ENCODE measurements at regions not wholly inside any gene's neighbourhood (a gene's known extent, or its start where the extent isn't known, plus 50 kb on each side); places are given as distances from the start of the nearest gene placed in this dataset.

DNA sequence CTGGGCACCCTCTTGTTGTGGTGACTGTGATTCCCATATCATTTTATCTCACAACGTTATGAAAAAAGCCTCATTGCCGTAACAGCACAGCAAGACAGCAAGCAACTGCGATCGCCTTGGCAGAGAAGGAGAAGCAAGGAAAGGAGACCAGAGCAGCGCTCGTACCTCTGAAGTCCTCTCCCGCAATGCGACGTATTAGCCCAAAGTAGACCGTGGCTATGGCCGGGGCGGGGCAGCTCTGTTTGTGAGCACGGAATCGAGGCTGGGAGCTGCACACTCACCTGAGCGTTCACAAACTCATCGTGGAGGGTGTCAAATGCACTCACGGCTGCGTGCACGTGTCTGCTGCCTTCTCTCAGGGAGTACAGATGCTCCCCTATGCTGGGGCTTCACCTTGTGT, 76.1 kb downstream of the YTHDF1 start:
- H3K27me3 ChIP-seq = peaks cover 0 to 78% (median 0%) of the 10 kb centered on the region in 4 donors
- no peaks in the 10 kb centered on the region for H3K9me3 ChIP-seq
- intact Hi-C loops (cut with DNase I) = no loop called here
- no peak overlapping the region for H3K4me3 ChIP-seq
- H3K4me1 ChIP-seq = no peaks in the 10 kb centered on the region
- TF ChIP-seq EP300 (IDR thresholded peaks at IDR 0.05) = no peak
- TF ChIP-seq, protein P1, sequence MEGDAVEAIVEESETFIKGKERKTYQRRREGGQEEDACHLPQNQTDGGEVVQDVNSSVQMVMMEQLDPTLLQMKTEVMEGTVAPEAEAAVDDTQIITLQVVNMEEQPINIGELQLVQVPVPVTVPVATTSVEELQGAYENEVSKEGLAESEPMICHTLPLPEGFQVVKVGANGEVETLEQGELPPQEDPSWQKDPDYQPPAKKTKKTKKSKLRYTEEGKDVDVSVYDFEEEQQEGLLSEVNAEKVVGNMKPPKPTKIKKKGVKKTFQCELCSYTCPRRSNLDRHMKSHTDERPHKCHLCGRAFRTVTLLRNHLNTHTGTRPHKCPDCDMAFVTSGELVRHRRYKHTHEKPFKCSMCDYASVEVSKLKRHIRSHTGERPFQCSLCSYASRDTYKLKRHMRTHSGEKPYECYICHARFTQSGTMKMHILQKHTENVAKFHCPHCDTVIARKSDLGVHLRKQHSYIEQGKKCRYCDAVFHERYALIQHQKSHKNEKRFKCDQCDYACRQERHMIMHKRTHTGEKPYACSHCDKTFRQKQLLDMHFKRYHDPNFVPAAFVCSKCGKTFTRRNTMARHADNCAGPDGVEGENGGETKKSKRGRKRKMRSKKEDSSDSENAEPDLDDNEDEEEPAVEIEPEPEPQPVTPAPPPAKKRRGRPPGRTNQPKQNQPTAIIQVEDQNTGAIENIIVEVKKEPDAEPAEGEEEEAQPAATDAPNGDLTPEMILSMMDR (IDR thresholded peaks at IDR 0.05) = no peak
- TF ChIP-seq POLR2A (IDR thresholded peaks at IDR 0.05; ENCODE audit: low read depth) = no peak
- 85% methylated on average over 19 of the region's 19 CpGs for WGBS
- DNase-seq (ENCODE audit: extremely low spot score) = no peak
- no peak overlapping the region for H3K27ac ChIP-seq (replicated peaks in 1 of 4)
- H3K36me3 ChIP-seq = no peaks in the 10 kb centered on the region

DNA sequence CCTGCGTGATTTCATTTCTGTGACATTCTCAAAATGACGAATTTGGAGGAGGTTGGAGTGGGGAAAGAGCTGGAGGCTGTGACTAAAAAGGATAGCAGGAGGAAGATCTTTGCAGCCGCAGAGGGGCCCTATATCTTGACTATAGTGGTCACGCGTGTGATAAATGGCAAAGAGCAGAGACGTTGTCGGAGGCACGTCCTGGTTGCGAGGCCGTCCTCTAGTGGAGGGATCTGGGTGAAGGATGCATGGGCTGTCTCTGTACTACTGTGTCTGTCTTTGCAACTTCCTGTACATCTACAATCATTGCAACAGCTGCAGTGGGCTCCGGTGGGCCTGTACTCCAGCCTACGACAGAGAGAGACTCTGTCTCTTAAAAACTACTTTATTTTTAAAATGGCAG, 76.6 kb downstream of the YTHDF1 start:
- Histone ChIP-seq H3K4me1 (no peaks in the 10 kb centered on the region), H3K27ac (replicated peaks in 1 of 4) (no peak overlapping the region), H3K36me3 (no peaks in the 10 kb centered on the region), H3K27me3 (peaks cover 0 to 77% (median 0%) of the 10 kb centered on the region in 4 donors), H3K9me3 (no peaks in the 10 kb centered on the region), H3K4me3 (no peak overlapping the region)
- WGBS = 58% methylated on average over 12 of the region's 12 CpGs
- no peak for DNase-seq (ENCODE audit: extremely low spot score)
- intact Hi-C loops (cut with DNase I) = no loop called here
- TF ChIP-seq, protein P1 (IDR thresholded peaks at IDR 0.05) = no peak
- TF ChIP-seq EP300 (IDR thresholded peaks at IDR 0.05) (no peak), POLR2AphosphoS5 (IDR thresholded peaks at IDR 0.05) (no peak), POLR2A (IDR thresholded peaks at IDR 0.05; ENCODE audit: low read depth) (no peak)

DNA sequence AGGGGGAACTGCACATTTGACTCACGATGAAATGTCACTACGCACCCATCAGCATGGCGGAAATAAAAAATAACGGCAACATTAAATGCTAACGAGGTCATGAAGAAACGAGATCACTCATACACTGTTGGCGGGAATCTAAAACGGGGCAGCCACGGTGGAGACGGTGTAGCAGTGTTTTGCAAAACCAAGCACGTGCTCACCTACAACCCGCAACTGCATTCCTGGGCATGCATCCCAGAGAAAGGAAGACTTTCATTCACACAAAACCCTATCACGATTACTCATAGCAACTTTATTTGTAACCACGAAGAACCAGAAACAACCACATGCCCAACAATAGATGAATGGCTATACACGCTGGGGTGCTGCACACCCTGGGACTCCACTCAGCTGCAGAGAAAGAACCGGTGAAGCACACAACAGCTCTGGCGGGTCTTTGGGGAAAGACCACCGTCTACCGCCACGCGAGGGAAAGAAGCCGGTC, 77.0 kb downstream of the YTHDF1 start:
- Histone ChIP-seq H3K36me3 (no peaks in the 10 kb centered on the region), H3K27me3 (peaks cover 0 to 77% (median 0%) of the 10 kb centered on the region in 4 donors), H3K9me3 (no peaks in the 10 kb centered on the region), H3K27ac (replicated peaks in 1 of 4) (no peak overlapping the region), H3K4me1 (no peaks in the 10 kb centered on the region), H3K4me3 (no peak overlapping the region)
- DNase-seq (ENCODE audit: extremely low spot score) = no peak
- no peak for TF ChIP-seq POLR2A (IDR thresholded peaks at IDR 0.05; ENCODE audit: low read depth)
- no peak for TF ChIP-seq POLR2AphosphoS5 (IDR thresholded peaks at IDR 0.05)
- TF ChIP-seq EP300 (IDR thresholded peaks at IDR 0.05) = no peak
- TF ChIP-seq, protein P1 (IDR thresholded peaks at IDR 0.05) = no peak
- WGBS = 81% methylated on average over 22 of the region's 22 CpGs
- intact Hi-C loops (cut with DNase I) = no loop called here

DNA sequence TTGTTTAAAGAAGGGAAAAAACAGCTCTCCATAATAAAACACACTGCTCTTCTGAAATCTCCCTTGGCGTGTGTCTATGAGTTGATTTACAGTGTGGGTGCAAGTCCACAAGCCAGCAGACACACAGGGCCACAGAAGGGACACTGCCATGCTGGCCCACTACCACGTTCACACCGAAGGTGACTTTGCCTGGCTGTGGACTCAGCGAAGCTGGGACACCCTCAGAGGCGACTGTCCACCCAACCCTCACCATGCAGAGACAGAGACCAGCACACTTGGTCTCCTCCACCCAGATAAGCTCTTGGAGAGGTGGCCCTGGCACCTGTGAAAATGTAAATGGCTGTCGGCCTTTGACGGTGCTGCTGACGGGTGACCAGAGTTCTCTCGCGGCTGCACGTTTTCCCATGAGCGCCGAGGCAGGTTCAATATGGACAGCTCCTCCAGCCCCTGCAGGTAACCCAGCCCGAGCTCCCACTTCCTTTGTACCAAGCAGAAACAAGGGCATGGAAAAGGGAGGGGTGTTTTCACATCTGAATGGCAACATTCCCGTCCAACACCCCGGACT, 78.0 kb downstream of the YTHDF1 start:
- Histone ChIP-seq H3K27ac (replicated peaks in 1 of 4) (no peak overlapping the region), H3K4me1 (no peaks in the 10 kb centered on the region), H3K27me3 (peaks cover 0 to 80% (median 0%) of the 10 kb centered on the region in 4 donors), H3K36me3 (no peaks in the 10 kb centered on the region), H3K9me3 (no peaks in the 10 kb centered on the region), H3K4me3 (no peak overlapping the region)
- no peak for DNase-seq (ENCODE audit: extremely low spot score)
- TF ChIP-seq EP300 (IDR thresholded peaks at IDR 0.05) (no peak), POLR2AphosphoS5 (IDR thresholded peaks at IDR 0.05) (no peak)
- TF ChIP-seq, protein P1 (IDR thresholded peaks at IDR 0.05) = no peak
- intact Hi-C loops (cut with DNase I) = no loop called here
- WGBS = 68% methylated on average over 16 of the region's 16 CpGs

- no peak overlapping the region for H3K27ac ChIP-seq (replicated peaks in 1 of 4)
- WGBS = 90% methylated on average over 5 of the region's 8 CpGs
- H3K36me3 ChIP-seq = no peaks in the 10 kb centered on the region
- intact Hi-C loops (cut with DNase I) = no loop called here
- peaks cover 0 to 84% (median under 1%) of the 10 kb centered on the region in 4 donors for H3K27me3 ChIP-seq
- no peak for DNase-seq (ENCODE audit: extremely low spot score)
- TF ChIP-seq POLR2AphosphoS5 (IDR thresholded peaks at IDR 0.05) (no peak), EP300 (IDR thresholded peaks at IDR 0.05) (no peak)
- no peaks in the 10 kb centered on the region for H3K9me3 ChIP-seq
- no peaks in the 10 kb centered on the region for H3K4me1 ChIP-seq
- no peak overlapping the region for H3K4me3 ChIP-seq
Measured at GRCh38 chr20:63136296-63136695, 79.6 kb downstream of the YTHDF1 start.
